Endothelial cell of umbilical vein (primary cell): ENCODE measurements at regions not wholly inside any gene's neighbourhood (a gene's known extent, or its start where the extent isn't known, plus 50 kb on each side); places are given as distances from the start of the nearest gene placed in this dataset.

Experiments
- BruUV-seq: library from RNA; stranded (reverse); fragments of 400-500 nt; replicated peaks from 2 replicates; lab custom pipeline; 2021; lab: Mats Ljungman, UMichigan
- CTCF ChIA-PET: fragments of 300-600, 350-600 bp; sonication (Branson Sonifier 250); formaldehyde crosslinking; loops from one replicate; lab custom pipeline; 2021; ENCODE audit warnings: antibody characterized with exemption, inconsistent platforms; lab: Charles Lee
- POLR2A ChIA-PET: fragments of 300-600, 350-600 bp; sonication (Branson Sonifier 250); formaldehyde crosslinking; loops from one replicate; lab custom pipeline; 2021; ENCODE audit warnings: antibody characterized with exemption, inconsistent platforms; lab: Charles Lee
- DNase-seq: peaks from one replicate; pipeline ENCODE4 v3.0.0-alpha.2; 2011; ENCODE audit warnings: low read depth, low spot score
- FAIRE-seq: peaks from 2 replicates; lab custom pipeline; 2011; peaks lifted over from hg19 to GRCh38; lab: Jason Lieb, UNC
- H2AFZ ChIP-seq: 2 replicates; pipeline ENCODE4 v1.6.0; 2012; ENCODE audit warnings: low read depth, low read length, control low read depth, inconsistent platforms
- H3K27ac ChIP-seq: 2 replicates; pipeline ENCODE4 v1.5.1; 2011; ENCODE audit warnings: low read depth, mild to moderate bottlenecking, control low read depth, low read length, moderate library complexity; ENCODE audit not compliant: insufficient read depth
- H3K27me3 ChIP-seq, 2 experiments: 2 replicates each; pipeline versions ENCODE4 v1.6.0 to v1.6.1; 2011; ENCODE audit warnings: low read length in 2 of 2, mixed read lengths in 1 of 2; ENCODE audit not compliant: control insufficient read depth in 2 of 2, insufficient read depth in 2 of 2
- H3K36me3 ChIP-seq, 2 experiments: 2 replicates in 1 of 2; 3 replicates in 1 of 2; pipeline ENCODE4 v1.5.1; 2011; ENCODE audit warnings: low read length in 2 of 2, mild to moderate bottlenecking in 1 of 2, moderate library complexity in 1 of 2; ENCODE audit not compliant: control insufficient read depth in 2 of 2, insufficient read depth in 2 of 2; ENCODE audit errors: extremely low read depth in 1 of 2
- H3K4me1 ChIP-seq: 3 replicates; pipeline ENCODE4 v1.5.1; 2011; ENCODE audit warnings: mild to moderate bottlenecking, low read length; ENCODE audit not compliant: control insufficient read depth, insufficient read depth; ENCODE audit errors: extremely low read depth
- H3K4me2 ChIP-seq: 2 replicates; pipeline ENCODE4 v1.6.1; 2011; ENCODE audit warnings: low read length, control low read depth, mixed read lengths; ENCODE audit not compliant: insufficient read depth
- H3K4me3 ChIP-seq, 3 experiments: fragments of 200-600 bp in 1 of 3; sonication (generic), shearing (Covaris generic) in 1 of 3; replicated peaks in 1 of 3; 2 replicates each; pipeline ENCODE4 v1.5.1; 2011 to 2016; ENCODE audit warnings: control low read depth in 3 of 3, low read length in 3 of 3, mild to moderate bottlenecking in 2 of 3, inconsistent platforms in 1 of 3, low read depth in 1 of 3, moderate library complexity in 1 of 3; ENCODE audit not compliant: insufficient read depth in 1 of 3
- H3K79me2 ChIP-seq: 2 replicates; pipeline ENCODE4 v1.6.0; 2012; ENCODE audit warnings: low read length, inconsistent platforms; ENCODE audit not compliant: control insufficient read depth, insufficient read depth
- H3K9ac ChIP-seq: replicated peaks from 2 replicates; pipeline ENCODE3; 2011; ENCODE audit warnings: low read length, control low read depth; ENCODE audit not compliant: insufficient read depth; ENCODE audit errors: extremely low read depth
- H3K9me1 ChIP-seq: replicated peaks from 3 replicates; pipeline ENCODE4 v1.6.0; 2011; ENCODE audit warnings: mild to moderate bottlenecking, low read length; ENCODE audit not compliant: control insufficient read depth, insufficient read depth; ENCODE audit errors: extremely low read depth
- H3K9me3 ChIP-seq: replicated peaks from 2 replicates; pipeline ENCODE4 v1.5.1; 2012; ENCODE audit warnings: low read length, inconsistent platforms; ENCODE audit not compliant: control insufficient read depth, insufficient read depth
- H4K20me1 ChIP-seq: replicated peaks from 2 replicates; pipeline ENCODE3; 2011; ENCODE audit warnings: mild to moderate bottlenecking, low read length; ENCODE audit not compliant: control insufficient read depth, insufficient read depth; ENCODE audit errors: extremely low read depth
- EZH2 ChIP-seq: IDR thresholded peaks from 2 replicates; pipeline ENCODE4 v1.6.1; 2012; ENCODE audit warnings: borderline replicate concordance, low read depth, mild to moderate bottlenecking, moderate library complexity, low read length, inconsistent platforms; ENCODE audit not compliant: severe bottlenecking
- FOS ChIP-seq: IDR thresholded peaks from 2 replicates; pipeline ENCODE4 v1.6.1; 2011; ENCODE audit warnings: mild to moderate bottlenecking, low read length, moderate library complexity, borderline replicate concordance; ENCODE audit not compliant: insufficient read depth
- GATA2 ChIP-seq: IDR thresholded peaks from 2 replicates; pipeline ENCODE4 v1.7.0; 2011; ENCODE audit warnings: low read depth, mild to moderate bottlenecking, moderate library complexity, mixed read lengths, low read length; ENCODE audit not compliant: insufficient read length, insufficient read depth
- JUN ChIP-seq: IDR thresholded peaks from 2 replicates; pipeline ENCODE4 v1.6.1; 2011; ENCODE audit warnings: borderline replicate concordance, low read depth; ENCODE audit not compliant: insufficient read length, insufficient read depth
- MYC ChIP-seq: IDR thresholded peaks from one replicate; pipeline ENCODE4 v1.6.1; 2011; ENCODE audit warnings: mild to moderate bottlenecking, low read depth, low read length
- POLR2A ChIP-seq: IDR thresholded peaks from 2 replicates; pipeline ENCODE4 v1.6.1; 2012; ENCODE audit warnings: low read depth, mild to moderate bottlenecking, control low read depth, low read length
- POLR2AphosphoS5 ChIP-seq: IDR thresholded peaks from 2 replicates; pipeline ENCODE4 v1.6.1; 2012; ENCODE audit warnings: low read depth, mild to moderate bottlenecking, control low read depth, low read length, moderate library complexity; ENCODE audit not compliant: insufficient read depth
- dilution Hi-C: fragments of 300-500 bp; cut with MboI; formaldehyde crosslinking; loops from one replicate; pipeline ENCODE4 v1.15.0; 2019; ENCODE audit warnings: low sequenced_read_pairs; ENCODE audit not compliant: extremely low pct_ligation_motif_present
- intact Hi-C: fragments of 100-400 bp; cut with micrococcal nuclease; formaldehyde crosslinking; loops from one replicate; pipeline ENCODE4 v1.10.0; 2022
- TF ChIP-seq, protein P1 (sequence below): IDR thresholded peaks from 2 replicates; pipeline ENCODE4 v1.6.1; 2011; ENCODE audit not compliant: insufficient read depth, insufficient read length
- TF ChIP-seq, protein P2 (sequence below), 2 donors: IDR thresholded peaks; 1 replicate in 1 of 2; 2 replicates in 1 of 2; pipeline ENCODE4 v1.5.1; 2011; ENCODE audit warnings: low read length in 2 of 2, mild to moderate bottlenecking in 2 of 2, moderate library complexity in 2 of 2, control low read depth in 1 of 2, inconsistent platforms in 1 of 2, low read depth in 1 of 2; ENCODE audit not compliant: insufficient read depth in 1 of 2; ENCODE audit errors: extremely low read depth in 1 of 2

DNA sequence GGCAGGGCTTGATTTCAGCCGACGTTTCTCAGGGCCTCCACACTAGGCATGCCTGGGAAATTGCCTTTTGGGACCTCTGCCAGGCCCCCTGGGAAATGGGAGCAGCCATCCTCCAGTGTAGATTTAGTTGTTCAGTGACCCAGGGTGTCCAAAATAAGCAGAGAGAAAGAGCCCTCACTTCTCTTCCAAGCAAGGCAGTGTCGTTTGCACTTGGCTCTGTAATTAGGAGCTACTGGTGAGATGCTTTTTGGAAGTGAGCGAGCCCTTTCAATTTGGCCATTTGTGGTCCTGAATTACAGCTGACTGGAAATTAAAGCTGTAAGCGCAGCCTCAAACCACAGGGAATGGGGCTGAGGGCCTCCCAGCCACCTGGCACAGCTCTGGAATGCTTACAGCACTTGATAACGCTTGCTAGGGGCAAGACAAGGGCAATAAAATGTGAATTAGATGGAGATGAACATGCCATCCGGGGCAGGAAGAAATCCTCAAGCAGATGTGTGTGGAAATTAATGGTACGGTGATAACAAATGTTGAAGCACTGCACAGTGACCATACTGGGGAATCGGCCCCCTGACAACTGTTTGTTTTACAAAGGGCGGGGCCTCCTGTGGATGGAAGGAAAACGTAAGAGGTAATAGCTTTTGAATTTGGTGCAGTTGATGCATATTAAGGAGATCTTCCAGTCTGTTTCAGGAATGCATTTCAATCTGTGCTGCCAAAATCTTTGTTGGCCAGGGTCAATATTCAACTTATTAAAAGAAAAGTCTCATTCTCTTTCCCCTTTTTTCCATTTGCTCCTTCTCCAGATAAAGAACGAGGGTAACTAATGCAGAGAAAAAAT lies 173.1 kb downstream of the UXS1 start:
- Histone ChIP-seq H3K4me2 (no peak overlapping the region), H3K9me3 (no peaks in the 10 kb centered on the region), H3K4me3 (no peak overlapping the region), H4K20me1 (no peaks in the 10 kb centered on the region), H3K9ac (no peak overlapping the region), H3K27ac (no peak overlapping the region), H3K9me1 (no peaks in the 10 kb centered on the region), H2AFZ (no peak overlapping the region), H3K4me1 (no peaks in the 10 kb centered on the region), H3K27me3 (no peaks in the 10 kb centered on the region), H3K79me2 (no peaks in the 10 kb centered on the region), H3K36me3 (no peaks in the 10 kb centered on the region)
- POLR2A ChIA-PET, result no interaction called here
- DNase-seq (no peak), FAIRE-seq (no peak)
- intact Hi-C loops (no loop called here), dilution Hi-C loops (no loop called here)
- TF ChIP-seq GATA2, result no peak
- TF ChIP-seq, protein P1, sequence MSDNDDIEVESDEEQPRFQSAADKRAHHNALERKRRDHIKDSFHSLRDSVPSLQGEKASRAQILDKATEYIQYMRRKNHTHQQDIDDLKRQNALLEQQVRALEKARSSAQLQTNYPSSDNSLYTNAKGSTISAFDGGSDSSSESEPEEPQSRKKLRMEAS, result no peak
- TF ChIP-seq FOS, result no peak
- no peak for TF ChIP-seq MYC
- TF ChIP-seq JUN, result no peak
- TF ChIP-seq POLR2A, result no peak
- TF ChIP-seq, protein P2, sequence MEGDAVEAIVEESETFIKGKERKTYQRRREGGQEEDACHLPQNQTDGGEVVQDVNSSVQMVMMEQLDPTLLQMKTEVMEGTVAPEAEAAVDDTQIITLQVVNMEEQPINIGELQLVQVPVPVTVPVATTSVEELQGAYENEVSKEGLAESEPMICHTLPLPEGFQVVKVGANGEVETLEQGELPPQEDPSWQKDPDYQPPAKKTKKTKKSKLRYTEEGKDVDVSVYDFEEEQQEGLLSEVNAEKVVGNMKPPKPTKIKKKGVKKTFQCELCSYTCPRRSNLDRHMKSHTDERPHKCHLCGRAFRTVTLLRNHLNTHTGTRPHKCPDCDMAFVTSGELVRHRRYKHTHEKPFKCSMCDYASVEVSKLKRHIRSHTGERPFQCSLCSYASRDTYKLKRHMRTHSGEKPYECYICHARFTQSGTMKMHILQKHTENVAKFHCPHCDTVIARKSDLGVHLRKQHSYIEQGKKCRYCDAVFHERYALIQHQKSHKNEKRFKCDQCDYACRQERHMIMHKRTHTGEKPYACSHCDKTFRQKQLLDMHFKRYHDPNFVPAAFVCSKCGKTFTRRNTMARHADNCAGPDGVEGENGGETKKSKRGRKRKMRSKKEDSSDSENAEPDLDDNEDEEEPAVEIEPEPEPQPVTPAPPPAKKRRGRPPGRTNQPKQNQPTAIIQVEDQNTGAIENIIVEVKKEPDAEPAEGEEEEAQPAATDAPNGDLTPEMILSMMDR (IDR thresholded peaks at IDR 0.05; ENCODE audit: extremely low read depth in 1 of 2, insufficient read depth in 1 of 2, low read depth in 1 of 2, low read length in 2 of 2), result no peak
- TF ChIP-seq POLR2AphosphoS5, result no peak
- no peak for TF ChIP-seq EZH2
- CTCF ChIA-PET, result no interaction called here
- no TSS peak for BruUV-seq
